ENCODE measurements at regions not wholly inside any gene's neighbourhood (a gene's known extent, or its start where the extent isn't known, plus 50 kb on each side); places are given as distances from the start of the nearest gene placed in this dataset.

- Histone ChIP-seq H3K27me3 (ENCODE audit: control insufficient read depth in 2 of 2, insufficient read depth in 2 of 2, low read length in 2 of 2) (no peaks in the 10 kb centered on the region), H3K4me1 (ENCODE audit: control insufficient read depth in 1 of 2, insufficient read depth in 2 of 2, low read length in 2 of 2) (no peaks in the 10 kb centered on the region), H3K4me3 (replicated peaks in 1 of 3; ENCODE audit: low read depth in 2 of 3, low read length in 3 of 3) (no peak overlapping the region), H3K9ac (ENCODE audit: insufficient read depth, low read length, poor library complexity, severe bottlenecking) (no peak overlapping the region), H4K20me1 (ENCODE audit: insufficient read depth, low read length) (no peaks in the 10 kb centered on the region), H3K36me3 (replicated peaks in 1 of 2; ENCODE audit: control insufficient read depth in 1 of 2, insufficient read depth in 2 of 2, low read length in 2 of 2) (no peaks in the 10 kb centered on the region), H3K79me2 (ENCODE audit: insufficient read depth, low read length) (no peaks in the 10 kb centered on the region), H3K27ac (ENCODE audit: low read depth in 1 of 2, low read length in 2 of 2) (no peak overlapping the region), H3K9me3 (replicated peaks in 1 of 2; ENCODE audit: control insufficient read depth in 1 of 2, insufficient read depth in 1 of 2, low read length in 2 of 2) (no peaks in the 10 kb centered on the region), H2AFZ (ENCODE audit: insufficient read depth, low read depth, low read length, poor library complexity, severe bottlenecking) (no peak overlapping the region), H3K4me2 (replicated peaks; ENCODE audit: extremely low read depth, low read length, poor library complexity, severe bottlenecking) (no peak overlapping the region)
- intact Hi-C loops (cut with micrococcal nuclease), result no loop called here
- H3K27ac Mint-ChIP-seq, result no peak overlapping the region
- 84% methylated on average over 5 of the region's 6 CpGs for WGBS (ENCODE audit: insufficient coverage)
- H3K36me3 Mint-ChIP-seq, result no peaks in the 10 kb centered on the region
- no peak for TF ChIP-seq CTCF (IDR thresholded peaks at IDR 0.05)
- H3K9me3 Mint-ChIP-seq, result no peaks in the 10 kb centered on the region
- no peak overlapping the region for H3K4me3 Mint-ChIP-seq
- H3K4me1 Mint-ChIP-seq, result no peaks in the 10 kb centered on the region
- DNase-seq, result no peak
- no peaks in the 10 kb centered on the region for H3K27me3 Mint-ChIP-seq (ENCODE audit: low read depth in 3 of 3)
Observed at GRCh38 chr4:133598779-133599178, 449.7 kb downstream of the PCDH10 start.

GRCh38 chr4:133597251-133597650, 448.2 kb downstream of the PCDH10 start:
- Histone ChIP-seq H2AFZ (ENCODE audit: insufficient read depth, low read depth, low read length, poor library complexity, severe bottlenecking) (no peak overlapping the region), H3K4me2 (replicated peaks; ENCODE audit: extremely low read depth, low read length, poor library complexity, severe bottlenecking) (no peak overlapping the region), H3K27me3 (ENCODE audit: control insufficient read depth in 2 of 2, insufficient read depth in 2 of 2, low read length in 2 of 2) (no peaks in the 10 kb centered on the region), H4K20me1 (ENCODE audit: insufficient read depth, low read length) (no peaks in the 10 kb centered on the region), H3K9ac (ENCODE audit: insufficient read depth, low read length, poor library complexity, severe bottlenecking) (no peak overlapping the region), H3K27ac (ENCODE audit: low read depth in 1 of 2, low read length in 2 of 2) (no peak overlapping the region), H3K79me2 (ENCODE audit: insufficient read depth, low read length) (no peaks in the 10 kb centered on the region), H3K4me1 (ENCODE audit: control insufficient read depth in 1 of 2, insufficient read depth in 2 of 2, low read length in 2 of 2) (no peaks in the 10 kb centered on the region), H3K4me3 (replicated peaks in 1 of 3; ENCODE audit: low read depth in 2 of 3, low read length in 3 of 3) (no peak overlapping the region), H3K9me3 (replicated peaks in 1 of 2; ENCODE audit: control insufficient read depth in 1 of 2, insufficient read depth in 1 of 2, low read length in 2 of 2) (no peaks in the 10 kb centered on the region), H3K36me3 (replicated peaks in 1 of 2; ENCODE audit: control insufficient read depth in 1 of 2, insufficient read depth in 2 of 2, low read length in 2 of 2) (no peaks in the 10 kb centered on the region)
- TF ChIP-seq CTCF (IDR thresholded peaks at IDR 0.05), result no peak
- Mint-ChIP-seq H3K4me3 (no peak overlapping the region), H3K27me3 (ENCODE audit: low read depth in 3 of 3) (no peaks in the 10 kb centered on the region), H3K36me3 (no peaks in the 10 kb centered on the region), H3K9me3 (no peaks in the 10 kb centered on the region), H3K27ac (no peak overlapping the region), H3K4me1 (no peaks in the 10 kb centered on the region)
- intact Hi-C loops (cut with micrococcal nuclease), result no loop called here
- WGBS (ENCODE audit: insufficient coverage), result no CpG with 5 or more reads among the region's 1 CpG
- no peak for DNase-seq
